ENCODE measurements at regions not wholly inside any gene's neighbourhood (a gene's known extent, or its start where the extent isn't known, plus 50 kb on each side); places are given as distances from the start of the nearest gene placed in this dataset.
"Not testable (repeated sequence)": the region's sequence is repeated elsewhere in the genome, so short reads cannot be mapped to it uniquely, and the experiment has no call there.

GRCh38 chr3:71968544-71968943, 183.6 kb upstream of the PROK2 start:
- no peak for FAIRE-seq

GRCh38 chr3:71966185-71966584, 181.2 kb upstream of the PROK2 start:
- FAIRE-seq, result no peak

- FAIRE-seq, result no peak
Observed at GRCh38 chr3:71964170-71964569, 179.2 kb upstream of the PROK2 start.

GRCh38 chr3:71962561-71963240, 177.8 kb upstream of the PROK2 start:
- FAIRE-seq, result no peak

- no peak for FAIRE-seq
Observed at GRCh38 chr3:71961891-71962290, 176.9 kb upstream of the PROK2 start.

GRCh38 chr3:71961378-71961777, 176.4 kb upstream of the PROK2 start:
- FAIRE-seq, result no peak

GRCh38 chr3:71958533-71958932, 173.6 kb upstream of the PROK2 start:
- no peak for FAIRE-seq

- FAIRE-seq, result no peak
Observed at GRCh38 chr3:71956716-71957115, 171.8 kb upstream of the PROK2 start.

GRCh38 chr3:71956069-71956340, 171.1 kb upstream of the PROK2 start:
- FAIRE-seq, result no peak

GRCh38 chr3:71955240-71956068, 170.5 kb upstream of the PROK2 start:
- FAIRE-seq, result no peak

- FAIRE-seq, result no peak
Observed at GRCh38 chr3:71951842-71952241, 166.9 kb upstream of the PROK2 start.

GRCh38 chr3:71951361-71951760, 166.4 kb upstream of the PROK2 start:
- FAIRE-seq, result no peak

GRCh38 chr3:71949442-71949841, 164.5 kb upstream of the PROK2 start:
- FAIRE-seq, result no peak

GRCh38 chr3:71944482-71945065, 159.6 kb upstream of the PROK2 start:
- FAIRE-seq, result no peak

- FAIRE-seq, result no peak
Observed at GRCh38 chr3:71942432-71943187, 157.7 kb upstream of the PROK2 start.

GRCh38 chr3:71940486-71940885, 155.5 kb upstream of the PROK2 start:
- FAIRE-seq, result no peak

- FAIRE-seq, result not testable (repeated sequence)
Observed at GRCh38 chr3:71938081-71938480, 153.1 kb upstream of the PROK2 start.

GRCh38 chr3:71936681-71937080, 151.7 kb upstream of the PROK2 start:
- no peak for FAIRE-seq

- no peak for FAIRE-seq
Observed at GRCh38 chr3:71934520-71935270, 149.7 kb upstream of the PROK2 start.

- no peak for FAIRE-seq
Observed at GRCh38 chr3:71931922-71932321, 147.0 kb upstream of the PROK2 start.

GRCh38 chr3:71930056-71930991, 145.4 kb upstream of the PROK2 start:
- no peak for FAIRE-seq

GRCh38 chr3:71928212-71928611, 143.3 kb upstream of the PROK2 start:
- FAIRE-seq, result no peak
